ENCODE measurements at regions not wholly inside any gene's neighbourhood (a gene's known extent, or its start where the extent isn't known, plus 50 kb on each side); places are given as distances from the start of the nearest gene placed in this dataset.
"Not testable (repeated sequence)": the region's sequence is repeated elsewhere in the genome, so short reads cannot be mapped to it uniquely, and the experiment has no call there.

GRCh38 chr5:174454464-174454863, 269.9 kb upstream of the MSX2 start:
- Histone ChIP-seq H3K4me3 (no peak overlapping the region), H3K9ac (no peak overlapping the region), H3K36me3 (no peaks in the 10 kb centered on the region), H3K27ac (no peak overlapping the region), H3K4me1 (peaks cover 0 to 13% (median 4%) of the 10 kb centered on the region in 10 experiments; a peak in 6 of 20 replicates), H3K27me3 (no peaks in the 10 kb centered on the region), H4K20me1 (no peaks in the 10 kb centered on the region), H3K4me2 (peak overlapping the region in 5 of 11 experiments; percentile 5 to 38 (median 17); a peak in 5 of 22 replicates), H3K9me3 (replicated peaks in 1 of 11) (peaks cover 0 to 9% (median 7%) of the 10 kb centered on the region in 11 experiments; a peak in 12 of 22 replicates)
- no peak for TF ChIP-seq Cebpa-rat (IDR thresholded peaks at IDR 0.05)

DNA sequence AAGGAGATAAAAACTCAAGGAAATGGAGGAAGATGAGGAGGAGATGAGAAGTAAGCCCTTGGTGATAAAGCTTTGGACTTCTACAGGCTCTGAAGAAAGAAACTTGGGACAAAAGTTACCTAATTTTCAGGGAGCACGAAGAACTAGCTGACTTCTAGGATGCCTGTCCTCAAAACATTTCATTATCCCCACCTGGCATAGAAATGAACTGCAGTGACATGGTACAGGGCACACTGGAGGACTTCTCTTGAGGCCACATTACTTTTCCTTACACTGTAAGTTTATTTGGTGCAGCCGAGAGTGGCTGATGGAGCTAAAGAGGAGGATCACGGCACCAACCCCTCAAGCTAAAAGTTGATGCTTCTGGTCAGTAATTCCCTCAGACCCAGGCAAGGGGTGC, 269.5 kb upstream of the MSX2 start:
- Histone ChIP-seq H3K4me2 (peak overlapping the region in 2 of 11 experiments; percentile 21 to 38; a peak in 3 of 22 replicates), H3K36me3 (no peaks in the 10 kb centered on the region), H3K27me3 (no peaks in the 10 kb centered on the region)

GRCh38 chr5:174455301-174455700, 269.1 kb upstream of the MSX2 start:
- Histone ChIP-seq H3K9me3 (replicated peaks in 1 of 11) (peaks cover 0 to 4% (median 2%) of the 10 kb centered on the region in 11 experiments; a peak in 11 of 22 replicates), H3K9ac (no peak overlapping the region), H3K4me3 (no peak overlapping the region), H3K27me3 (no peaks in the 10 kb centered on the region), H3K27ac (no peak overlapping the region), H3K36me3 (no peaks in the 10 kb centered on the region), H4K20me1 (no peaks in the 10 kb centered on the region), H3K4me2 (no peak overlapping the region), H3K4me1 (peaks cover 0 to 13% (median 4%) of the 10 kb centered on the region in 10 experiments; a peak in 5 of 20 replicates)
- no peak for TF ChIP-seq Cebpa-rat (IDR thresholded peaks at IDR 0.05)

More for the DNA sequence above, 269.5 kb upstream of the MSX2 start:
- Histone ChIP-seq H3K9ac (no peak overlapping the region), H4K20me1 (no peaks in the 10 kb centered on the region), H3K4me1 (peaks cover 0 to 13% (median 4%) of the 10 kb centered on the region in 10 experiments; a peak in 6 of 20 replicates), H3K27ac (no peak overlapping the region), H3K9me3 (replicated peaks in 1 of 11) (peaks cover 0 to 7% (median 6%) of the 10 kb centered on the region in 11 experiments; a peak in 12 of 22 replicates), H3K4me3 (no peak overlapping the region)
- TF ChIP-seq Cebpa-rat (IDR thresholded peaks at IDR 0.05) = no peak

DNA sequence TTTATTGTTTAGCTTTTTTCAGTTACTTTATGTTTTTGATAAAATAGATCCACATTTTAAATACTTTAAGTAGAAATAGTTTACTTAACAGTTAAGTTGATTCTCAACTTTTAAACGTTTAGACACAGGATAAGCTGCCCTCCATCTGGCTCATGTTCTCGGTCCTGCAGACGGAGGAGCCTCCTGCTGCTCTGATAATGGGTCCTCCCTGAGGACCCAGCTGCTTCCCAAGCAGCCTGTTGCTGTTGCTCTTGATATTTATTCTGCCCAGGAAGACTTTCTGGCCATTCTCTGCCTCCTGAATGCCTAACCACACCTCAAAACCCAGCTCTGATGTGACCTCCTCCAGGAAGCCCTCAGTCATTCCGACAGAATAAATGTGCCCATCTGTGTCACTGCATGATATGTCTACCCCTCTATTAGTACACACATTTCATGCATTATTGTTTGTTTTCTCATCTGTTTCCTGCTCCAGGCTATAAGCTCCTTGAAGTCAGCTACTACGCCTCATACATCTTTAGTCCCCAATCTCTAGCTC, 267.2 kb upstream of the MSX2 start:
- Histone ChIP-seq H3K36me3 (no peaks in the 10 kb centered on the region), H3K4me3 (no peak overlapping the region), H3K4me2 (no peak overlapping the region)

GRCh38 chr5:174459071-174459702, 265.2 kb upstream of the MSX2 start:
- no peaks in the 10 kb centered on the region for H3K27me3 ChIP-seq
- H3K4me2 ChIP-seq = no peak overlapping the region
- TF ChIP-seq Cebpa-rat (IDR thresholded peaks at IDR 0.05) = no peak

More for the DNA sequence above, 267.2 kb upstream of the MSX2 start:
- Histone ChIP-seq H3K27ac (no peak overlapping the region), H3K9ac (no peak overlapping the region), H3K9me3 (replicated peaks in 1 of 11) (no peaks in the 10 kb centered on the region), H3K4me1 (peaks cover 0 to 13% (median 4%) of the 10 kb centered on the region in 10 experiments; a peak in 5 of 20 replicates), H3K27me3 (no peaks in the 10 kb centered on the region), H4K20me1 (no peaks in the 10 kb centered on the region)
- no peak for TF ChIP-seq Cebpa-rat (IDR thresholded peaks at IDR 0.05)

DNA sequence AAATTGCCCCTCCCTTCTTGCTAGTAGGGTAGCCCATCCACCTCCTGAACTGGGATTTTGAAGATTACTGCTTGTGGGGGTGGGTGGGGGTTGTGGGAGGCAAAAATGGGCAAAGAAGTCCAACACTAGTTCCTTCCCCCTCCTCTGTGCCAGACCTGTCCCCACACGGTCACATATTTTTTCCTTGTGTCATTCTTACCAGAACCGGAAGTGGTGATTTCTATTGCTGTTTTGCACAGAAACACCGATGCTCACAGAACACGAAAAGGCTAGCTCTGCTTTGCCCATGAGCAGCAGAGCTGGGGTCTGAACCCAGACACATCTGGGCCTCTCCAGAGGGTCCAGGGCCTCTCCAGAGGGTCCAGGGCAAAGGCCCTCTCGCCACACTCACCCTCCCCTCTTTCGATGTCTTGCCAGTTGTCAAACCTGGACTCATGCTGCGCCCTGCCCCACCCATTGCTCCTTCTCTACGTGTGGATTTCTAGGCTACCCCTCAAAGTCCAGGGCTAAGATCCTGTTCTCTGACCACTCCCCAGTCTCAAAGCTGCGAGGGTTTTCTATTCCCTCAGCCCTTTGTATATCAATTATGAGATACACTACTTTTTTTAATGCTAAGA, 264.4 kb upstream of the MSX2 start:
- H4K20me1 ChIP-seq = no peaks in the 10 kb centered on the region
- no peaks in the 10 kb centered on the region for H3K27me3 ChIP-seq
- no peak overlapping the region for H3K9ac ChIP-seq
- peaks cover 0 to 4% (median 0%) of the 10 kb centered on the region in 10 experiments; a peak in 2 of 20 replicates for H3K4me1 ChIP-seq
- no peak overlapping the region for H3K27ac ChIP-seq
- H3K4me3 ChIP-seq = no peak overlapping the region
- no peaks in the 10 kb centered on the region for H3K36me3 ChIP-seq
- TF ChIP-seq Cebpa-rat (IDR thresholded peaks at IDR 0.05) = no peak
- peaks cover 0 to 2% (median 0%) of the 10 kb centered on the region in 11 experiments; a peak in 1 of 22 replicates for H3K9me3 ChIP-seq (replicated peaks in 1 of 11)
- no peak overlapping the region for H3K4me2 ChIP-seq

More at GRCh38 chr5:174459071-174459702, 265.2 kb upstream of the MSX2 start:
- Histone ChIP-seq H3K27ac (no peak overlapping the region), H3K36me3 (no peaks in the 10 kb centered on the region), H3K9ac (no peak overlapping the region), H3K4me3 (no peak overlapping the region), H3K4me1 (peaks cover 0 to 8% (median 4%) of the 10 kb centered on the region in 10 experiments; a peak in 5 of 20 replicates), H3K9me3 (replicated peaks in 1 of 11) (no peaks in the 10 kb centered on the region), H4K20me1 (no peaks in the 10 kb centered on the region)

GRCh38 chr5:174462129-174462528, 262.3 kb upstream of the MSX2 start:
- H3K4me3 ChIP-seq = no peak overlapping the region
- H3K36me3 ChIP-seq = no peaks in the 10 kb centered on the region
- no peak overlapping the region for H3K27ac ChIP-seq
- H3K4me1 ChIP-seq = peaks cover 0 to 4% (median 0%) of the 10 kb centered on the region in 10 experiments; a peak in 1 of 20 replicates
- peaks cover 0 to 12% (median 0%) of the 10 kb centered on the region in 11 experiments; a peak in 4 of 22 replicates for H3K9me3 ChIP-seq (replicated peaks in 1 of 11)
- no peak for TF ChIP-seq Cebpa-rat (IDR thresholded peaks at IDR 0.05)
- no peaks in the 10 kb centered on the region for H4K20me1 ChIP-seq
- no peaks in the 10 kb centered on the region for H3K27me3 ChIP-seq
- H3K4me2 ChIP-seq = no peak overlapping the region
- H3K9ac ChIP-seq = no peak overlapping the region

GRCh38 chr5:174464504-174465165, 259.7 kb upstream of the MSX2 start:
- Histone ChIP-seq H4K20me1 (no peaks in the 10 kb centered on the region), H3K9me3 (replicated peaks in 1 of 11) (peaks cover 0 to 12% (median 0%) of the 10 kb centered on the region in 11 experiments; a peak in 4 of 22 replicates), H3K4me2 (no peak overlapping the region), H3K9ac (no peak overlapping the region), H3K4me3 (no peak overlapping the region), H3K36me3 (no peaks in the 10 kb centered on the region), H3K4me1 (no peaks in the 10 kb centered on the region), H3K27me3 (no peaks in the 10 kb centered on the region), H3K27ac (no peak overlapping the region)
- no peak for TF ChIP-seq Cebpa-rat (IDR thresholded peaks at IDR 0.05)

GRCh38 chr5:174471528-174471927, 252.9 kb upstream of the MSX2 start:
- peaks cover 13 to 34% (median 23%) of the 10 kb centered on the region in 11 experiments for H3K9me3 ChIP-seq (replicated peaks in 1 of 11)
- H3K4me3 ChIP-seq, H3K9ac ChIP-seq, H3K4me1 ChIP-seq, H3K4me2 ChIP-seq, H3K27ac ChIP-seq, H3K27me3 ChIP-seq, H3K36me3 ChIP-seq, H4K20me1 ChIP-seq: not testable (repeated sequence)
